ENCODE measurements at regions not wholly inside any gene's neighbourhood (a gene's known extent, or its start where the extent isn't known, plus 50 kb on each side); places are given as distances from the start of the nearest gene placed in this dataset.

DNA sequence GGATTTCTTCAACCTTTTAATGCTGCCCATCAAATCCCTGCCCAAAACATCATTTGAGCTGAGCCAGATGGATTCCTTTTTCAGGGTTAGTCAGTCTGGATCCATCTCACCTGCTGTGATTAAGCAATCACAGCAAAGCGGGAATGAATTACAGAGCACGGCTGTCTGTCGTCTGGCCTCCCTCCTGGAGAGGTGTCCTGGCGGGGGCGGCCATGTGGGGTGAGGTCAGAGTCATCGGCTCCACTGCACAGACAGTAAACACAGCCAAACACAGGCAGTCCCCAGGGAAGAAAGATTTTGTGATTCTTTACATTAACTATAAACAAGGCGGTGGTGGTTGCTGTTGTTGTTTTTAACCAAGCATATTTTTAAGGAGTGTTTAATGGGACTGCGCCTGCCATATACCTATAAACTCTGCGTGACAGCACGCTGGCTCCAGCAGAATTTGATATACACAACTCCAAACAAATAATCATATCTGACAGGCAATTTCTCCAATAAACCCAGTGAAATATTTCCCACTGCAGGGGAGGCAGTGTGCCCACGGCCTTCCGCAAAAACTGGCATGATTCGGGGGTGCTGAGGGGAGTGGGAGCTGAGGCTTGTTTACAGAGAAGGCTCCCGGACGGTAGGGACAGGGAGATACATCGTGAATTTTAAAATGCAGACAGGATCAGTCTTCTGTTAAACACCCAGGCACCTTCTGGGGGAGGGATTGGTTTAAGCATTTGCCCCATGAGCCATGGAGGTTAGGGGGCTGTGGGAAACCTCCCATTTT is 232.0 kb upstream of the PMEPA1 start:
- H3K27ac ChIP-seq = no peak overlapping the region
- H3K4me3 ChIP-seq = no peak overlapping the region
- H3K36me3 ChIP-seq = no peaks in the 10 kb centered on the region
- H3K9me3 ChIP-seq = no peaks in the 10 kb centered on the region
- no peaks in the 10 kb centered on the region for H3K4me1 ChIP-seq
- intact Hi-C loops (cut with DNase I; ENCODE audit: low total_unique reads) = no loop called here
- H3K27me3 ChIP-seq = peaks cover 0 to 2% of the 10 kb centered on the region in 2 donors
- DNase-seq (ENCODE audit: low spot score in 2 of 2) = no peak
- no peak for TF ChIP-seq POLR2AphosphoS5 (IDR thresholded peaks at IDR 0.05)
- TF ChIP-seq, protein P1, sequence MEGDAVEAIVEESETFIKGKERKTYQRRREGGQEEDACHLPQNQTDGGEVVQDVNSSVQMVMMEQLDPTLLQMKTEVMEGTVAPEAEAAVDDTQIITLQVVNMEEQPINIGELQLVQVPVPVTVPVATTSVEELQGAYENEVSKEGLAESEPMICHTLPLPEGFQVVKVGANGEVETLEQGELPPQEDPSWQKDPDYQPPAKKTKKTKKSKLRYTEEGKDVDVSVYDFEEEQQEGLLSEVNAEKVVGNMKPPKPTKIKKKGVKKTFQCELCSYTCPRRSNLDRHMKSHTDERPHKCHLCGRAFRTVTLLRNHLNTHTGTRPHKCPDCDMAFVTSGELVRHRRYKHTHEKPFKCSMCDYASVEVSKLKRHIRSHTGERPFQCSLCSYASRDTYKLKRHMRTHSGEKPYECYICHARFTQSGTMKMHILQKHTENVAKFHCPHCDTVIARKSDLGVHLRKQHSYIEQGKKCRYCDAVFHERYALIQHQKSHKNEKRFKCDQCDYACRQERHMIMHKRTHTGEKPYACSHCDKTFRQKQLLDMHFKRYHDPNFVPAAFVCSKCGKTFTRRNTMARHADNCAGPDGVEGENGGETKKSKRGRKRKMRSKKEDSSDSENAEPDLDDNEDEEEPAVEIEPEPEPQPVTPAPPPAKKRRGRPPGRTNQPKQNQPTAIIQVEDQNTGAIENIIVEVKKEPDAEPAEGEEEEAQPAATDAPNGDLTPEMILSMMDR (IDR thresholded peaks at IDR 0.05) = no peak

DNA sequence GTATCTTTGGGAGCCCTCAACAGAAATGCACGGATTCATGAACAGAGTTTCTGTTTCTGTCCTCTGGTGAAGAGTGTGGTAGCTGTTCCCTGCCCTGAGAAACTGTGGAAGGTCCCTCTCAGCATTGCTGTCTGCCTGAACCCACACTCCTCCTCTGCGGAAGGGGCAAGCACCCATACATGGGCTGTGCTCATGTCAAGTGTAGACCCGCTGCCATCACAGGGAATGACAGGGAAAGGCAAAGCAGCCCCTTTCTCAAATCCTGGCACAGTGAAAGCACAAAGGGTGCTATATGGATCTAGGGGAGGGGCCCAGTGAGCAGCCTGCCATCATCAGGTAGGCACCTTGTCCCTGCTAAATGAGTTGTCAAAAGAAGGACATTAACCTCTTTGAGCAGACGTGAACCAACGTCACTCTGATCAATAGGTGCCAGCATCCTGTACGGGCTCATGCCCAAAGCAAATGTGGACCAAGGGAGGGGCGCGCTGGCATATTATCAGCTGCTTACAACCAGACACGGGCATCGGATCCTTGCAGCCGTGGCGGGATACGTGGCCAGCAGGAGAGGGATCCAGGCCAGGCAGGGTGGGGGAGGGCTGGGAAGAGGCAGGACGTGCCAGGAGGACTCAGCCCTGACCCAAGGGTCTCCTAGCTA is 231.2 kb upstream of the PMEPA1 start:
- Histone ChIP-seq H3K27ac (no peak overlapping the region), H3K27me3 (peaks cover 0 to 2% of the 10 kb centered on the region in 2 donors), H3K4me3 (no peak overlapping the region), H3K9me3 (no peaks in the 10 kb centered on the region), H3K4me1 (no peaks in the 10 kb centered on the region), H3K36me3 (no peaks in the 10 kb centered on the region)
- intact Hi-C loops (cut with DNase I; ENCODE audit: low total_unique reads) = no loop called here
- no peak for DNase-seq (ENCODE audit: low spot score in 2 of 2)
- no peak for TF ChIP-seq POLR2AphosphoS5 (IDR thresholded peaks at IDR 0.05)
- no peak for TF ChIP-seq POLR2A (IDR thresholded peaks at IDR 0.05)
- TF ChIP-seq, protein P1 (IDR thresholded peaks at IDR 0.05) = no peak

DNA sequence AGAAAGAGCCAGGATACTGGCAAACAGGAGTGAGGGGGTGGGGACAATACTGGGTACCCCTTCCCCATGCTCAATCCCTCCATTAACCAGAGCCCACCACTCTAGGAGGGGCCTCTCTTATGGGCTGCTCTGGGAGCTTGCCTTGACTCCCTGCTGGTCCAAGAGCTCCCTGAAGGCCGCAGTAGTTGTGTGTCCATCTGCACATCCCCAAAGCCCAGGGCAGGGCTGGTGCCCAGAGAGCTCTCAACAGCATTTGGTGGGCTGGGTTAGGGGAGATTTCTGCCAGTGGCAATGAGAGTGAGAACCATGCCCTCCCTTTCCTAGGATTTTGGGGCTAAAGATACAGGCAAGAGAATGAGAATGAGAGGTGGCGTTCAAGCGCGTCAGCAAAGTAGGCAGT is 230.6 kb upstream of the PMEPA1 start:
- H3K9me3 ChIP-seq = no peaks in the 10 kb centered on the region
- H3K4me3 ChIP-seq = no peak overlapping the region
- TF ChIP-seq, protein P1 (IDR thresholded peaks at IDR 0.05) = no peak
- TF ChIP-seq POLR2A (IDR thresholded peaks at IDR 0.05) = no peak
- no peak for TF ChIP-seq POLR2AphosphoS5 (IDR thresholded peaks at IDR 0.05)
- intact Hi-C loops (cut with DNase I; ENCODE audit: low total_unique reads) = no loop called here
- H3K27me3 ChIP-seq = peaks cover 0 to 2% of the 10 kb centered on the region in 2 donors
- H3K4me1 ChIP-seq = no peaks in the 10 kb centered on the region
- H3K27ac ChIP-seq = no peak overlapping the region
- H3K36me3 ChIP-seq = no peaks in the 10 kb centered on the region
- no peak for DNase-seq (ENCODE audit: low spot score in 2 of 2)

GRCh38 chr20:57939499-57939898 is 229.7 kb upstream of the PMEPA1 start:
- H3K36me3 ChIP-seq = no peaks in the 10 kb centered on the region
- peaks cover 0 to 2% of the 10 kb centered on the region in 2 donors for H3K27me3 ChIP-seq
- DNase-seq (ENCODE audit: low spot score in 2 of 2) = no peak
- no peak overlapping the region for H3K4me3 ChIP-seq
- intact Hi-C loops (cut with DNase I; ENCODE audit: low total_unique reads) = no loop called here
- H3K9me3 ChIP-seq = no peaks in the 10 kb centered on the region
- TF ChIP-seq POLR2A (IDR thresholded peaks at IDR 0.05) (no peak), POLR2AphosphoS5 (IDR thresholded peaks at IDR 0.05) (no peak)
- TF ChIP-seq, protein P1 (IDR thresholded peaks at IDR 0.05) = no peak
- no peak overlapping the region for H3K27ac ChIP-seq
- no peaks in the 10 kb centered on the region for H3K4me1 ChIP-seq

Data from breast epithelium (tissue), 4 donors.